GF-D8 (cell line): ENCODE measurements at regions not wholly inside any gene's neighbourhood (a gene's known extent, or its start where the extent isn't known, plus 50 kb on each side); places are given as distances from the start of the nearest gene placed in this dataset.

ENCODE experiments used
- DNase-seq: peaks from one replicate; lab custom pipeline; 2025; lab: John Stamatoyannopoulos, UW

GRCh38 chr4:178789279-178789678 lies 1347.0 kb upstream of the AGA start:
- no peak for DNase-seq

GRCh38 chr4:178799204-178799603 lies 1357.0 kb upstream of the AGA start:
- no peak for DNase-seq

- DNase-seq = no peak
Measured at GRCh38 chr4:178808106-178808505, 1365.9 kb upstream of the AGA start.

- DNase-seq = no peak
Measured at GRCh38 chr4:178809921-178810320, 1367.7 kb upstream of the AGA start.

- no peak for DNase-seq
Measured at GRCh38 chr4:178811356-178811755, 1369.1 kb upstream of the AGA start.

- DNase-seq = no peak
Measured at GRCh38 chr4:178812866-178813265, 1370.6 kb upstream of the AGA start.

GRCh38 chr4:178814908-178815307 lies 1372.7 kb upstream of the AGA start:
- DNase-seq = no peak

- DNase-seq = no peak
Measured at GRCh38 chr4:178823673-178824295, 1381.5 kb upstream of the AGA start.

GRCh38 chr4:178836865-178837264 lies 1394.6 kb upstream of the AGA start:
- DNase-seq = no peak

- no peak for DNase-seq
Measured at GRCh38 chr4:178838776-178839175, 1396.5 kb upstream of the AGA start.

- DNase-seq = no peak
Measured at GRCh38 chr4:178856139-178856800, 1414.0 kb upstream of the AGA start.

- no peak for DNase-seq
Measured at GRCh38 chr4:178871476-178871875, 1429.2 kb upstream of the AGA start.

- DNase-seq = no peak
Measured at GRCh38 chr4:178881937-178882336, 1439.7 kb upstream of the AGA start.

- DNase-seq = no peak
Measured at GRCh38 chr4:178894126-178894525, 1451.9 kb upstream of the AGA start.

- DNase-seq = no peak
Measured at GRCh38 chr4:178899084-178899483, 1456.8 kb upstream of the AGA start.

GRCh38 chr4:178917756-178918155 lies 1475.5 kb upstream of the AGA start:
- DNase-seq = no peak

- no peak for DNase-seq
Measured at GRCh38 chr4:178937130-178937529, 1494.9 kb upstream of the AGA start.

- DNase-seq = no peak
Measured at GRCh38 chr4:178941975-178942374, 1499.7 kb upstream of the AGA start.

GRCh38 chr4:178953447-178954120 lies 1511.3 kb upstream of the AGA start:
- DNase-seq = no peak

- DNase-seq = no peak
Measured at GRCh38 chr4:178955614-178956013, 1513.4 kb upstream of the AGA start.

- DNase-seq = no peak
Measured at GRCh38 chr4:178958725-178959440, 1516.6 kb upstream of the AGA start.

GRCh38 chr4:178963446-178964045 lies 1521.3 kb upstream of the AGA start:
- no peak for DNase-seq
